Mammary epithelial cell (primary cell): ENCODE measurements at regions not wholly inside any gene's neighbourhood (a gene's known extent, or its start where the extent isn't known, plus 50 kb on each side); places are given as distances from the start of the nearest gene placed in this dataset.

Experiments used
- EZH2 ChIP-seq: IDR thresholded peaks from 2 replicates; pipeline ENCODE4 v1.6.1; 2012; ENCODE audit warnings: low read length, inconsistent platforms, borderline replicate concordance
- TF ChIP-seq, protein P1 (sequence below), 2 donors: IDR thresholded peaks in 1 of 2; conservative IDR thresholded peaks in 1 of 2; 2 replicates each; pipeline ENCODE4 v1.5.1; 2011 to 2012; ENCODE audit warnings: inconsistent platforms in 2 of 2, low read length in 2 of 2, mild to moderate bottlenecking in 2 of 2, control low read depth in 1 of 2, low read depth in 1 of 2; ENCODE audit not compliant: insufficient read depth in 1 of 2; ENCODE audit errors: extremely low read depth in 1 of 2

DNA sequence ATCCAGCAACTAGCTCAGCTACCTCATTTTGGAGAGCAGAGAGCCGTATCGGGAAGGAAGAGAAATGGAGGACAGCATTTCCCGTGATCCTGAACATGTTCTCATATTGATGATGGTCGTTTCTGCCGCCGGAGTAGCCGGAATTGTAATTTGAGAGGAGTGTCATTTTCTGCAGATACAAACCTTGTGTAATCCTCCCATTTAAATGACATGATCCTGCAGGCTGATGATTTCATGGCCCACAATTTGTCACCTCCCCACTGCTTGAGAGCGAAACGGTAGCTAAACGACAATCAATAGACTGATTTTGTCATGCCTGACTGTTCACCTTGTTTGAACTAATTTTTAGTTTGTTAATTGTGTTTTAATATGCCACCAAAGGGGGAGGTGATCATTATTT is 126.5 kb upstream of the CNTN6 start:
- TF ChIP-seq, protein P1, sequence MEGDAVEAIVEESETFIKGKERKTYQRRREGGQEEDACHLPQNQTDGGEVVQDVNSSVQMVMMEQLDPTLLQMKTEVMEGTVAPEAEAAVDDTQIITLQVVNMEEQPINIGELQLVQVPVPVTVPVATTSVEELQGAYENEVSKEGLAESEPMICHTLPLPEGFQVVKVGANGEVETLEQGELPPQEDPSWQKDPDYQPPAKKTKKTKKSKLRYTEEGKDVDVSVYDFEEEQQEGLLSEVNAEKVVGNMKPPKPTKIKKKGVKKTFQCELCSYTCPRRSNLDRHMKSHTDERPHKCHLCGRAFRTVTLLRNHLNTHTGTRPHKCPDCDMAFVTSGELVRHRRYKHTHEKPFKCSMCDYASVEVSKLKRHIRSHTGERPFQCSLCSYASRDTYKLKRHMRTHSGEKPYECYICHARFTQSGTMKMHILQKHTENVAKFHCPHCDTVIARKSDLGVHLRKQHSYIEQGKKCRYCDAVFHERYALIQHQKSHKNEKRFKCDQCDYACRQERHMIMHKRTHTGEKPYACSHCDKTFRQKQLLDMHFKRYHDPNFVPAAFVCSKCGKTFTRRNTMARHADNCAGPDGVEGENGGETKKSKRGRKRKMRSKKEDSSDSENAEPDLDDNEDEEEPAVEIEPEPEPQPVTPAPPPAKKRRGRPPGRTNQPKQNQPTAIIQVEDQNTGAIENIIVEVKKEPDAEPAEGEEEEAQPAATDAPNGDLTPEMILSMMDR (conservative IDR thresholded peaks at IDR 0.05 in 1 of 2, IDR thresholded peaks at IDR 0.05 in 1 of 2; ENCODE audit: extremely low read depth in 1 of 2, insufficient read depth in 1 of 2, low read depth in 1 of 2, low read length in 2 of 2) = no peak
- no peak for TF ChIP-seq EZH2
